ENCODE measurements at regions not wholly inside any gene's neighbourhood (a gene's known extent, or its start where the extent isn't known, plus 50 kb on each side); places are given as distances from the start of the nearest gene placed in this dataset.

- TF ChIP-seq POLR2AphosphoS5 (IDR thresholded peaks at IDR 0.05; ENCODE audit: low read depth, low read length) = no peak
- no peak for TF ChIP-seq TAF1 (IDR thresholded peaks at IDR 0.05; ENCODE audit: borderline replicate concordance, insufficient read depth, low read length)
- TF ChIP-seq REST (IDR thresholded peaks at IDR 0.05; ENCODE audit: insufficient read depth in 1 of 2, low read depth in 2 of 2, low read length in 2 of 2) = no peak
- TF ChIP-seq SIN3A (IDR thresholded peaks at IDR 0.05; ENCODE audit: borderline replicate concordance, insufficient read depth, low read length) = no peak
- no peak for TF ChIP-seq FOXP2 (optimal IDR thresholded peaks at IDR 0.05; ENCODE audit: borderline replicate concordance, extremely low read depth, extremely low read length, insufficient read depth)
Observed at GRCh38 chr4:187181054-187181453, 457.4 kb upstream of the FAT1 start.
